LNCaP clone FGC (cell line): ENCODE measurements at regions not wholly inside any gene's neighbourhood (a gene's known extent, or its start where the extent isn't known, plus 50 kb on each side); places are given as distances from the start of the nearest gene placed in this dataset.

ENCODE experiments used
- DNase-seq: peaks from one replicate; pipeline ENCODE4 v3.0.0-alpha.2; 2011; ENCODE audit warnings: low read depth
- H3K4me3 ChIP-seq: 2 replicates; pipeline ENCODE4 v1.5.1; 2011; ENCODE audit warnings: mild to moderate bottlenecking, low read depth, low read length, control low read depth
- CTCF ChIP-seq: IDR thresholded peaks from 2 replicates; pipeline ENCODE4 v1.5.1; 2012; ENCODE audit warnings: mild to moderate bottlenecking; ENCODE audit not compliant: control insufficient read depth, insufficient read depth; ENCODE audit errors: extremely low read depth

GRCh38 chr3:107978131-107979055 lies 112.4 kb downstream of the CD47 start:
- no peak overlapping the region for H3K4me3 ChIP-seq

GRCh38 chr3:107977221-107978130 lies 113.4 kb downstream of the CD47 start:
- no peak for TF ChIP-seq CTCF
- no peak overlapping the region for H3K4me3 ChIP-seq
- DNase-seq = no peak

More at GRCh38 chr3:107978131-107979055, 112.4 kb downstream of the CD47 start:
- DNase-seq = no peak
- TF ChIP-seq CTCF = no peak

DNA sequence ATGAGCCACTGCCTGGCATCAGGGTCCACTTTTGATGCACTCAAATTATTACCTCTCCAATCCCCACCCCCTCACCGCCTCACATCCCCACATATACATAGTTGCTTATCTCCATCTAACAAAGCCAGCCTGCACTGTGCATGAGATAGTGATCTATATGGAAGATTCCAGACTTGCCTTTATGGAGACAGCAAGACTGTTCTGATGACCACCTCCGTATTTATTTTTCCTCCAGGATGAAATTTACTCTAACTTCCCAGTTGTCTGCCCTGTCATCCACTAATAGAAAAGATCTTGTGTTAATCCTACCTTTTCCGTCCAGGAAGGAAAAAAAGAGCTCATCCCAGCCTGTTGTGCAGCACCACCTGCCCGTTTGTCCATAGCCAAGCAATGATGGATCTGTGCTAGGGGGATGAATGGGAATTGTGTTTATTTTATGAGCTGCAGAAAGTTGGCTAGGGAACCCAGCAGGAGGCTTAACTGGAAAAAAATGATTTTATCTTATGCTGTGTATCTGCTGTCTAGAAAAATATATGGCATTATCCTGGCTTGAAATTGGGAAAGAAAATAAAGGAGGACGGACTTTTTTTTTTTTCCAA lies 114.5 kb downstream of the CD47 start:
- no peak for DNase-seq
- no peak overlapping the region for H3K4me3 ChIP-seq
- TF ChIP-seq CTCF = no peak

DNA sequence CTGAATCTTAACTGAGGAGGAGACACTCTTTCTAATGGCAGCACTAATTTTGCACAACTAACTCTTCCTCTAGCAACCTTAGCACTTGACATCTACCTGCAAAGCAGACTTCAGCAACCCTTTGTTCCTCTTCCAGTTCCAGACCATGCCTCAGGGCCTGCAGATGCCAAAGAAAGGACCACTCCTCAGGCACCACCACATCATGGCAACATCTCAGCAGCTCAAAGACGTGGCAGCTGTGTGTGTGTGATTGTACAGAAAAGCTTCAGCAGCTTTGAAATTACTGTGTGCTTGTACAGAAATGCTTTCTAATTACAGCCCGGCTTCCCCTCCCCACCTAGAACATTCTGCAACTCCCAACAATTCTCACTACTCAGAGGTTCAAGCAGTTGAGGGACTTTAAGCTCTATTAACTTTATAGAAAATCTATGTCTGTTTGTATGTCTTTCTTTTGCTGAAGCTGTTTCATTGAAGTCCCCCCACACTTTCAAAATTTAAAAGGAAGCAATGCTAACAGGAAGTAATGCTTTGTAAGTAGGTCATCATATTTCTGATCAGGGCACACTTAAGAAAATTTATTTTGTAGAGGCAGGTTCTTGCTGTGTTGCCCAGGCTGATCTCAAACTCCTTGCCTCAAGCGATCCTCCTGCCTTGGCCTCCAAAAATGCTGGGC lies 115.2 kb downstream of the CD47 start:
- DNase-seq = no peak
- TF ChIP-seq CTCF = no peak

DNA sequence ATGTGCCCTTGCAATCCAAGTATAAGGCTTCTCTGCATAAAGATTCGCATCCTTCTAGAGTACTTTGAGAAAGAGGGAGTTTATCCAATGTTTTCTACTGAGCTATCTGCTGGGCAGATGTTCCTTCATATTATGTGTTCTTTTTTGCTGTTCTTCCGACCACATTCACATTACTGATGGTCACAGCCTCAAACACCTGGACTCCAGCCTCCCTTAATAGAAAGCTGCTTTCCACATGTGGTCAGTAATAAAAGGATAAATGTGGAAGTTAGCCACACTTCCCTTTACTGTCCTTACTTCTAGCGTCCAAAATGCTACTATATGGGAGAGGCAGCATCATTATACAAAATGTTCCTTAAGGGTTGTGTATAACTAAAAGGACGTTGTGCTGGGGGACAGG lies 116.9 kb downstream of the CD47 start:
- H3K4me3 ChIP-seq = no peak overlapping the region
- DNase-seq = no peak
- TF ChIP-seq CTCF = no peak

More for the DNA sequence above, 115.2 kb downstream of the CD47 start:
- H3K4me3 ChIP-seq = no peak overlapping the region

- no peak for DNase-seq
- H3K4me3 ChIP-seq = no peak overlapping the region
- no peak for TF ChIP-seq CTCF
Observed at GRCh38 chr3:107973152-107973551, 117.7 kb downstream of the CD47 start.
